ENCODE measurements at regions not wholly inside any gene's neighbourhood (a gene's known extent, or its start where the extent isn't known, plus 50 kb on each side); places are given as distances from the start of the nearest gene placed in this dataset.

- TF ChIP-seq BHLHE40 (IDR thresholded peaks at IDR 0.05; ENCODE audit: borderline replicate concordance): no peak
- TF ChIP-seq SP1 (IDR thresholded peaks at IDR 0.05): no peak
- no peak for TF ChIP-seq LEF1 (IDR thresholded peaks at IDR 0.05; ENCODE audit: borderline replicate concordance)
- no peak for TF ChIP-seq FOXA1 (IDR thresholded peaks at IDR 0.05)
- TF ChIP-seq FOXM1 (IDR thresholded peaks at IDR 0.05; ENCODE audit: borderline replicate concordance): no peak
- no peak for TF ChIP-seq ARNT (IDR thresholded peaks at IDR 0.05)
- TF ChIP-seq TARDBP (IDR thresholded peaks at IDR 0.05): no peak
- TF ChIP-seq ELF4 (IDR thresholded peaks at IDR 0.05): no peak
Measured at GRCh38 chr4:176479767-176480166, 160.0 kb downstream of the SPCS3 start.

Measured in HEK293T (cell line).